ENCODE measurements at regions not wholly inside any gene's neighbourhood (a gene's known extent, or its start where the extent isn't known, plus 50 kb on each side); places are given as distances from the start of the nearest gene placed in this dataset.

GRCh38 chr15:67992411-67992810 lies 61.7 kb upstream of the PIAS1 start:
- Histone ChIP-seq H3K4me3 (ENCODE audit: low read length) (no peak overlapping the region), H3K79me2 (ENCODE audit: low read length) (no peaks in the 10 kb centered on the region), H3K36me3 (replicated peaks; ENCODE audit: insufficient read depth, low read length) (no peaks in the 10 kb centered on the region), H3K27ac (ENCODE audit: low read length) (no peak overlapping the region), H2AFZ (ENCODE audit: low read length) (no peak overlapping the region), H3F3A (ENCODE audit: insufficient read depth, low read length) (no peaks in the 10 kb centered on the region), H3K4me2 (ENCODE audit: low read depth, low read length) (no peak overlapping the region), H3K4me1 (ENCODE audit: low read length) (no peaks in the 10 kb centered on the region), H3K9me3 (replicated peaks; ENCODE audit: insufficient read depth, low read length) (no peaks in the 10 kb centered on the region), H3K9ac (ENCODE audit: low read length) (no peak overlapping the region), H3K27me3 (replicated peaks; ENCODE audit: insufficient read depth, low read length) (no peaks in the 10 kb centered on the region), H3K9me2 (replicated peaks; ENCODE audit: insufficient read depth, low read length) (no peaks in the 10 kb centered on the region), H4K20me1 (ENCODE audit: insufficient read depth, low read length) (no peaks in the 10 kb centered on the region)
- no peak for DNase-seq
- TF ChIP-seq EZH2phosphoT487 (IDR thresholded peaks at IDR 0.05; ENCODE audit: low read length) (no peak), EZH2 (optimal IDR thresholded peaks at IDR 0.05; ENCODE audit: low read depth, low read length) (no peak)
- TF ChIP-seq, protein P1, sequence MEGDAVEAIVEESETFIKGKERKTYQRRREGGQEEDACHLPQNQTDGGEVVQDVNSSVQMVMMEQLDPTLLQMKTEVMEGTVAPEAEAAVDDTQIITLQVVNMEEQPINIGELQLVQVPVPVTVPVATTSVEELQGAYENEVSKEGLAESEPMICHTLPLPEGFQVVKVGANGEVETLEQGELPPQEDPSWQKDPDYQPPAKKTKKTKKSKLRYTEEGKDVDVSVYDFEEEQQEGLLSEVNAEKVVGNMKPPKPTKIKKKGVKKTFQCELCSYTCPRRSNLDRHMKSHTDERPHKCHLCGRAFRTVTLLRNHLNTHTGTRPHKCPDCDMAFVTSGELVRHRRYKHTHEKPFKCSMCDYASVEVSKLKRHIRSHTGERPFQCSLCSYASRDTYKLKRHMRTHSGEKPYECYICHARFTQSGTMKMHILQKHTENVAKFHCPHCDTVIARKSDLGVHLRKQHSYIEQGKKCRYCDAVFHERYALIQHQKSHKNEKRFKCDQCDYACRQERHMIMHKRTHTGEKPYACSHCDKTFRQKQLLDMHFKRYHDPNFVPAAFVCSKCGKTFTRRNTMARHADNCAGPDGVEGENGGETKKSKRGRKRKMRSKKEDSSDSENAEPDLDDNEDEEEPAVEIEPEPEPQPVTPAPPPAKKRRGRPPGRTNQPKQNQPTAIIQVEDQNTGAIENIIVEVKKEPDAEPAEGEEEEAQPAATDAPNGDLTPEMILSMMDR (IDR thresholded peaks at IDR 0.05; ENCODE audit: low read length): no peak

DNA sequence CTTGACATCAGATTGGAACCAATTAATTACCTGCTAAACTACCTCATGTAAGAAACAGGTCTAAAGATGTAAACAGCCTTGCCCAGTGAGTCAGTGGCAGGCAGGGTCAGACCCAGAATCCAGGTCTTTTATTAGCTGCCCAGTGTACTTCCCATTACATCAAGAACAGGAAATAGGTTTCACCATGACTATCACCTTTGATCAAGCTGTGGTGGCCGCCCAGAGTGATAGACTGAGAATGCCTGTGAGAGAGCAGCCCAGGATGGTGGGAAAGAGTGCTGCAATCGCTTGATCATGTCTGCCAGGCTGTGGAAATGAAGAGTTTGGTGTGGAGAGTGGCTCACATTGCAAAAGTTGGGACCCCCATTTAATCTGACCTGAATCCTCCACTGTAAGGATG lies 61.3 kb upstream of the PIAS1 start:
- Histone ChIP-seq H4K20me1 (ENCODE audit: insufficient read depth, low read length) (no peaks in the 10 kb centered on the region), H3K79me2 (ENCODE audit: low read length) (no peaks in the 10 kb centered on the region), H3K27me3 (replicated peaks; ENCODE audit: insufficient read depth, low read length) (no peaks in the 10 kb centered on the region), H3K36me3 (replicated peaks; ENCODE audit: insufficient read depth, low read length) (no peaks in the 10 kb centered on the region), H3K9me3 (replicated peaks; ENCODE audit: insufficient read depth, low read length) (no peaks in the 10 kb centered on the region), H3K4me3 (ENCODE audit: low read length) (no peak overlapping the region), H3K4me1 (ENCODE audit: low read length) (no peaks in the 10 kb centered on the region), H3F3A (ENCODE audit: insufficient read depth, low read length) (no peaks in the 10 kb centered on the region), H3K27ac (ENCODE audit: low read length) (no peak overlapping the region), H3K4me2 (ENCODE audit: low read depth, low read length) (no peak overlapping the region), H3K9me2 (replicated peaks; ENCODE audit: insufficient read depth, low read length) (no peaks in the 10 kb centered on the region), H2AFZ (ENCODE audit: low read length) (no peak overlapping the region), H3K9ac (ENCODE audit: low read length) (no peak overlapping the region)
- TF ChIP-seq, protein P1 (IDR thresholded peaks at IDR 0.05; ENCODE audit: low read length): no peak
- TF ChIP-seq EZH2 (optimal IDR thresholded peaks at IDR 0.05; ENCODE audit: low read depth, low read length) (no peak), EZH2phosphoT487 (IDR thresholded peaks at IDR 0.05; ENCODE audit: low read length) (no peak)
- no peak for DNase-seq

DNA sequence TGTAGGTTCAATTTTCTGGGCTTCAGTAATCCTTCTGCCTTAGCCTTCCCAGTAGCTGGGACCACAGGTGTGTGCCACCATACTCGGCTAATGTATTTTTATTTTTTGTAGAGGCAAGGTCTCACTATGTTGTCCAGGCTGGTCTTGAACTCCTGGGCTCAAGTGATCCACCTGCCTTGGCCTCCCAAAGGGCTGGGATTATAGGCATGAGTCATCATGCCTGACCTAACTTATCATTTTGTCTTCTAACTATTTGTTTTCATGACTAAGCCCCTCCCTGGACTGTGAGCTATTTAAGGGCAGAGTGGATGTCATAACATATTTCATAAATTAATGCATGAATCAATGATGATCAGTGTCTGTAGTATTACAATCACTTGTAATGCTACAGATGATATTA lies 56.1 kb upstream of the PIAS1 start:
- TF ChIP-seq EZH2 (optimal IDR thresholded peaks at IDR 0.05; ENCODE audit: low read depth, low read length) (no peak), EZH2phosphoT487 (IDR thresholded peaks at IDR 0.05; ENCODE audit: low read length) (no peak)
- TF ChIP-seq, protein P1 (IDR thresholded peaks at IDR 0.05; ENCODE audit: low read length): no peak
- Histone ChIP-seq H3K4me2 (ENCODE audit: low read depth, low read length) (no peak overlapping the region), H3K27ac (ENCODE audit: low read length) (no peak overlapping the region), H3F3A (ENCODE audit: insufficient read depth, low read length) (no peaks in the 10 kb centered on the region), H3K79me2 (ENCODE audit: low read length) (no peaks in the 10 kb centered on the region), H3K27me3 (replicated peaks; ENCODE audit: insufficient read depth, low read length) (no peaks in the 10 kb centered on the region), H3K9me3 (replicated peaks; ENCODE audit: insufficient read depth, low read length) (no peaks in the 10 kb centered on the region), H3K36me3 (replicated peaks; ENCODE audit: insufficient read depth, low read length) (no peaks in the 10 kb centered on the region), H3K9me2 (replicated peaks; ENCODE audit: insufficient read depth, low read length) (no peaks in the 10 kb centered on the region), H2AFZ (ENCODE audit: low read length) (no peak overlapping the region), H4K20me1 (ENCODE audit: insufficient read depth, low read length) (no peaks in the 10 kb centered on the region), H3K4me1 (ENCODE audit: low read length) (no peaks in the 10 kb centered on the region), H3K9ac (ENCODE audit: low read length) (no peak overlapping the region), H3K4me3 (ENCODE audit: low read length) (no peak overlapping the region)
- no peak for DNase-seq

All from MM.1S (cell line).